HFFc6 (cell line): ENCODE measurements at regions not wholly inside any gene's neighbourhood (a gene's known extent, or its start where the extent isn't known, plus 50 kb on each side); places are given as distances from the start of the nearest gene placed in this dataset.

Experiments used
- DNase-seq: peaks from one replicate; pipeline ENCODE4 v3.0.0-alpha.2; 2018
- H3K27ac Mint-ChIP-seq: 2 replicates; pipeline ENCODE4 v1.8.0; 2020; ENCODE audit warnings: mild to moderate bottlenecking, mixed read lengths
- H3K27me3 Mint-ChIP-seq: 2 replicates; pipeline ENCODE4 v1.8.0; 2021; ENCODE audit warnings: mild to moderate bottlenecking, moderate library complexity, mixed read lengths; ENCODE audit not compliant: insufficient read depth
- H3K36me3 Mint-ChIP-seq: 2 replicates; pipeline ENCODE4 v1.8.0; 2021; ENCODE audit warnings: low read depth, mixed read lengths
- H3K4me1 Mint-ChIP-seq: 2 replicates; pipeline ENCODE4 v1.8.0; 2020; ENCODE audit warnings: low read depth, mixed read lengths
- H3K4me3 Mint-ChIP-seq: 2 replicates; pipeline ENCODE4 v1.8.0; 2020; ENCODE audit warnings: mild to moderate bottlenecking, moderate library complexity, mixed read lengths
- H3K9me3 Mint-ChIP-seq: 2 replicates; pipeline ENCODE4 v1.8.0; 2020; ENCODE audit warnings: mild to moderate bottlenecking, mixed read lengths
- CTCF ChIP-seq: fragments of 200-600 bp; sonication (generic); IDR thresholded peaks from 2 replicates; pipeline ENCODE4 v1.5.0; 2021; ENCODE audit warnings: antibody characterized with exemption, mild to moderate bottlenecking

DNA sequence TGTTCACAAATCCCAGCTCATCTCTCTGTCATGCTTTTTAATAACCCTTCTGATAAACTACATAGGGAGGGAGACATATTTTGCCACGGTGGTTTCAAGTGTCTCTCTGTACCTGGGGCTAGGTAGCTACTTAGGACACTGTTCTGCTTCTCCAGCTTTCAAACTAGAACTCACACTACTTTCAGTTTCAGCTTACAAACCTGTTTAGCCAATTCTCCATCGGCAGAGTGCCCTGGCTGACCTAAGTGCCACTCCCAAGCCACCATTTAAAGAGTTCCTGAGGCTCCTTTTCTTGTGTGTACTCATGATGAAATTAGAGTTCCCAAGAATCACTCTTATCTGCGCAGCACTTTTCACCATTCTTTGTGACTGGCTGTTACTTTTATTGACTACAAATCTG lies 899.2 kb downstream of the FAT4 start:
- DNase-seq, result no peak
- no peak overlapping the region for H3K4me3 Mint-ChIP-seq
- TF ChIP-seq CTCF, result no peak
- H3K9me3 Mint-ChIP-seq, result no peaks in the 10 kb centered on the region
- H3K27me3 Mint-ChIP-seq, result no peaks in the 10 kb centered on the region
- H3K4me1 Mint-ChIP-seq, result no peaks in the 10 kb centered on the region
- no peaks in the 10 kb centered on the region for H3K36me3 Mint-ChIP-seq
- H3K27ac Mint-ChIP-seq, result no peak overlapping the region

DNA sequence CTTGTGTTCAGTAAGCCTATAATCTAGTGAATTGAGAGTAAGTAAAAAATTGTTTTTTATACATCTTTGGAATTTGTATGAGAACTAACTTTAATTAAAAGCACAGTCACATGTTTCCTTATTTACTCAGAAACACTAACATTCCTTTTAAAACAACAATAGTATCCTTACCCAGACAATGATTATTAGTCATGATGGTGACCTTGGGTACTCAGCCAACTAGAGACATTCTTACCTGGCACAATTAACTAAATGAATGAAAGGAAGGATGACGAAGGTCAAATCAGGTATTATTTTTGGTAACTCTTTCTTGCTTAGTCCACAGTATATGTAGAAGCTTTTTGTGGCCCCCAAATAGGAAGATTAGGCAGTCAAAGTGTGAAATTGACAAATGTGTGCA lies 901.0 kb downstream of the FAT4 start:
- Mint-ChIP-seq H3K27me3 (no peaks in the 10 kb centered on the region), H3K4me1 (no peaks in the 10 kb centered on the region), H3K27ac (no peak overlapping the region), H3K9me3 (no peaks in the 10 kb centered on the region), H3K36me3 (no peaks in the 10 kb centered on the region), H3K4me3 (no peak overlapping the region)
- no peak for DNase-seq
- TF ChIP-seq CTCF, result no peak

DNA sequence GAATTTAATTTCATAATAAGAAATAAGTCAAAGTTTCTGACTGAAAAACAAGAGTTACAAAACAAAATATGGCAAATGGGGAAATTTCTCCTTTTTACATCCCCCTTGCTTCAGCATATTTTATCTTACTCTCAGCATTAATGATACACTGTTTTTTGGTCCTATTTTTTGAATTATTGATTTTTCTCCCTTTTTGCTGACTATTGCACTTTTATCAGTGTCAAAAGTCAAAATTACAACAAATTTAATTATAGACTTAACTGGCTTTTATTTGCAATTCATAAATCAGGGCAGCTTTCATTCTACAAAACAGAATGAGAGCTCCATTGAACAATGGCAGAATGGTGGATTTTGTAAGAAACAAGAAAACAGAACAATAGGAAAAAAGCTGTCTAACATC lies 901.9 kb downstream of the FAT4 start:
- H3K4me3 Mint-ChIP-seq, result no peak overlapping the region
- no peaks in the 10 kb centered on the region for H3K36me3 Mint-ChIP-seq
- H3K9me3 Mint-ChIP-seq, result no peaks in the 10 kb centered on the region
- no peaks in the 10 kb centered on the region for H3K4me1 Mint-ChIP-seq
- no peaks in the 10 kb centered on the region for H3K27me3 Mint-ChIP-seq
- H3K27ac Mint-ChIP-seq, result no peak overlapping the region
- DNase-seq, result no peak
- no peak for TF ChIP-seq CTCF

- Mint-ChIP-seq H3K4me3 (no peak overlapping the region), H3K9me3 (no peaks in the 10 kb centered on the region), H3K27me3 (no peaks in the 10 kb centered on the region), H3K27ac (no peak overlapping the region), H3K36me3 (no peaks in the 10 kb centered on the region), H3K4me1 (no peaks in the 10 kb centered on the region)
- DNase-seq, result no peak
- no peak for TF ChIP-seq CTCF
Measured at GRCh38 chr4:126221282-126221681, 906.5 kb downstream of the FAT4 start.

- Mint-ChIP-seq H3K4me1 (no peaks in the 10 kb centered on the region), H3K27ac (no peak overlapping the region), H3K9me3 (no peaks in the 10 kb centered on the region), H3K27me3 (no peaks in the 10 kb centered on the region), H3K4me3 (no peak overlapping the region), H3K36me3 (no peaks in the 10 kb centered on the region)
- no peak for TF ChIP-seq CTCF
- DNase-seq, result no peak
Measured at GRCh38 chr4:126221717-126222340, 907.1 kb downstream of the FAT4 start.
